H1 (cell line): ENCODE measurements at regions not wholly inside any gene's neighbourhood (a gene's known extent, or its start where the extent isn't known, plus 50 kb on each side); places are given as distances from the start of the nearest gene placed in this dataset.

Source experiments
- CTCF ChIA-PET: fragments of 300-600 bp; sonication (Branson Sonifier 250); formaldehyde crosslinking; loops from one replicate; lab custom pipeline; 2021; ENCODE audit not compliant: partially characterized antibody; lab: Charles Lee
- POLR2A ChIA-PET: fragments of 300-600 bp; sonication (Branson Sonifier 250); formaldehyde crosslinking; loops from one replicate; lab custom pipeline; 2021; ENCODE audit warnings: inconsistent platforms; ENCODE audit not compliant: partially characterized antibody; lab: Charles Lee
- DNase-seq, 2 experiments: peaks; one replicate each; pipeline versions ENCODE4 v3.0.0 to v3.0.0-alpha.2; 2010 to 2022; ENCODE audit warnings: low spot score in 2 of 2, low read depth in 1 of 2, mixed read lengths in 1 of 2
- FAIRE-seq: peaks from 2 replicates; lab custom pipeline; 2011; peaks lifted over from hg19 to GRCh38; lab: Jason Lieb, UNC
- H2AFZ ChIP-seq: 2 replicates; pipeline ENCODE4 v1.8.1; 2012; ENCODE audit warnings: low read length, inconsistent platforms
- H2AK5ac ChIP-seq: 2 replicates; pipeline ENCODE4 v1.6.1; 2013; ENCODE audit warnings: low read depth, low read length
- H2BK120ac ChIP-seq: replicated peaks from 2 replicates; pipeline ENCODE3; 2013; ENCODE audit warnings: low read depth, low read length, inconsistent platforms
- H2BK12ac ChIP-seq: 2 replicates; pipeline ENCODE4 v1.6.1; 2013; ENCODE audit warnings: low read depth, low read length
- H2BK15ac ChIP-seq: 2 replicates; pipeline ENCODE4 v1.6.1; 2013; ENCODE audit warnings: low read length
- H2BK20ac ChIP-seq: 2 replicates; pipeline ENCODE4 v1.6.1; 2013; ENCODE audit warnings: low read length
- H2BK5ac ChIP-seq: 2 replicates; pipeline ENCODE4 v1.6.1; 2013; ENCODE audit warnings: low read depth, low read length
- H3K14ac ChIP-seq: 2 replicates; pipeline ENCODE4 v1.6.1; 2013; ENCODE audit warnings: inconsistent platforms; ENCODE audit not compliant: insufficient read length
- H3K18ac ChIP-seq: 2 replicates; pipeline ENCODE4 v1.6.1; 2013; ENCODE audit warnings: low read length; ENCODE audit errors: extremely low read depth
- H3K23ac ChIP-seq: 2 replicates; pipeline ENCODE4 v1.6.1; 2013; ENCODE audit warnings: inconsistent platforms; ENCODE audit not compliant: insufficient read length
- H3K23me2 ChIP-seq: 2 replicates; pipeline ENCODE4 v1.6.1; 2013; ENCODE audit warnings: low read depth, low read length
- H3K27ac ChIP-seq: 2 replicates; pipeline ENCODE4 v1.6.1; 2011; ENCODE audit warnings: low read depth, low read length, inconsistent platforms
- H3K27me3 ChIP-seq, 4 experiments: replicated peaks in 1 of 4; 1 replicate in 1 of 4; 2 replicates in 3 of 4; pipeline versions ENCODE4 v1.6.1 to v1.8.1; 2011 to 2013; ENCODE audit warnings: low read length in 3 of 4, mild to moderate bottlenecking in 3 of 4, inconsistent platforms in 2 of 4, mixed read lengths in 2 of 4, moderate library complexity in 1 of 4; ENCODE audit not compliant: control insufficient read depth in 3 of 4, insufficient read depth in 3 of 4; ENCODE audit errors: extremely low read depth in 1 of 4
- H3K36me3 ChIP-seq, 4 experiments: 2 replicates each; pipeline versions ENCODE4 v1.6.1 to v1.8.1; 2011 to 2013; ENCODE audit warnings: mild to moderate bottlenecking in 4 of 4, low read length in 3 of 4, moderate library complexity in 2 of 4, control low read depth in 1 of 4, inconsistent platforms in 1 of 4; ENCODE audit not compliant: insufficient read depth in 4 of 4, control insufficient read depth in 2 of 4
- H3K4ac ChIP-seq: replicated peaks from 2 replicates; pipeline ENCODE3; 2013; ENCODE audit warnings: low read length, low read depth, mixed read lengths, inconsistent platforms; ENCODE audit not compliant: insufficient read length
- H3K4me1 ChIP-seq, 4 experiments: replicated peaks in 1 of 4; 1 replicate in 1 of 4; 2 replicates in 3 of 4; pipeline versions ENCODE4 v1.6.1 to v1.8.1; 2011 to 2013; ENCODE audit warnings: low read length in 3 of 4, inconsistent platforms in 2 of 4, mixed read lengths in 1 of 4; ENCODE audit not compliant: insufficient read depth in 4 of 4, control insufficient read depth in 3 of 4
- H3K4me2 ChIP-seq, 2 experiments: 2 replicates each; pipeline versions ENCODE4 v1.6.1 to v1.8.1; 2011 to 2013; ENCODE audit warnings: low read depth in 2 of 2, low read length in 2 of 2, control low read depth in 1 of 2, inconsistent platforms in 1 of 2, mild to moderate bottlenecking in 1 of 2; ENCODE audit not compliant: insufficient read depth in 1 of 2
- H3K4me3 ChIP-seq, 4 experiments: fragments of 200-600, 300-600 bp in 1 of 4; sonication (generic), shearing (Covaris generic), sonication (Bioruptor Twin) in 1 of 4; 2 replicates each; pipeline versions ENCODE4 v1.5.1 to v1.8.1; 2011 to 2016; ENCODE audit warnings: low read length in 4 of 4, low read depth in 3 of 4, control low read depth in 2 of 4, inconsistent platforms in 2 of 4, mild to moderate bottlenecking in 2 of 4, mixed read lengths in 1 of 4, moderate library complexity in 1 of 4; ENCODE audit not compliant: insufficient read depth in 2 of 4; ENCODE audit errors: extremely low read depth in 1 of 4
- H3K56ac ChIP-seq: replicated peaks from 2 replicates; pipeline ENCODE3; 2013; ENCODE audit warnings: low read depth, mild to moderate bottlenecking, mixed read lengths, low read length, inconsistent platforms; ENCODE audit not compliant: insufficient read length
- H3K79me1 ChIP-seq: 2 replicates; pipeline ENCODE4 v1.6.1; 2013; ENCODE audit warnings: low read depth, low read length, control low read depth
- H3K79me2 ChIP-seq, 2 experiments: 2 replicates each; pipeline versions ENCODE4 v1.6.1 to v1.8.1; 2012 to 2013; ENCODE audit warnings: low read length in 2 of 2, mild to moderate bottlenecking in 2 of 2, inconsistent platforms in 1 of 2; ENCODE audit not compliant: insufficient read depth in 2 of 2, control insufficient read depth in 1 of 2
- H3K9ac ChIP-seq, 4 experiments: replicated peaks in 1 of 4; 1 replicate in 1 of 4; 2 replicates in 3 of 4; pipeline versions ENCODE4 v1.6.1 to v1.8.1; 2011 to 2013; ENCODE audit warnings: low read depth in 3 of 4, low read length in 3 of 4, control low read depth in 2 of 4, mild to moderate bottlenecking in 2 of 4, moderate library complexity in 2 of 4, inconsistent platforms in 1 of 4; ENCODE audit errors: extremely low read depth in 1 of 4
- H3K9me3 ChIP-seq, 2 experiments: 2 replicates each; pipeline versions ENCODE4 v1.6.1 to v1.8.1; 2012 to 2013; ENCODE audit warnings: mild to moderate bottlenecking in 2 of 2, moderate library complexity in 2 of 2, control low read depth in 1 of 2, inconsistent platforms in 1 of 2, low read depth in 1 of 2, low read length in 1 of 2, mixed read lengths in 1 of 2; ENCODE audit not compliant: insufficient read depth in 2 of 2
- H4K20me1 ChIP-seq, 2 experiments: replicated peaks in 1 of 2; 2 replicates each; pipeline versions ENCODE3 to v1.8.1; 2011 to 2013; ENCODE audit warnings: inconsistent platforms in 2 of 2, low read length in 2 of 2, mild to moderate bottlenecking in 1 of 2; ENCODE audit not compliant: insufficient read depth in 2 of 2, control insufficient read depth in 1 of 2
- H4K5ac ChIP-seq: 2 replicates; pipeline ENCODE4 v1.6.1; 2013; ENCODE audit warnings: low read length, low read depth, mixed read lengths, inconsistent platforms; ENCODE audit not compliant: insufficient read length
- H4K8ac ChIP-seq: 2 replicates; pipeline ENCODE4 v1.8.0; 2013; ENCODE audit warnings: mild to moderate bottlenecking, moderate library complexity, low read length, inconsistent platforms; ENCODE audit not compliant: insufficient read depth; ENCODE audit errors: extremely low read depth
- H4K91ac ChIP-seq: replicated peaks from 2 replicates; pipeline ENCODE3; 2013; ENCODE audit warnings: low read length, mixed read lengths, inconsistent platforms; ENCODE audit not compliant: insufficient read length
- ATF3 ChIP-seq: IDR thresholded peaks from 2 replicates; pipeline ENCODE4 v1.6.1; 2011; ENCODE audit warnings: low read depth, mild to moderate bottlenecking, low read length; ENCODE audit not compliant: insufficient read depth
- CBX5 ChIP-seq: fragments of 300-800, 300-1000 bp; sonication (generic); IDR thresholded peaks from 2 replicates; pipeline ENCODE4 v1.7.1; 2016; ENCODE audit warnings: antibody characterized with exemption, low read length, low read depth
- CHD1 ChIP-seq: IDR thresholded peaks from 2 replicates; pipeline ENCODE4 v1.6.1; 2012; ENCODE audit warnings: low read depth, low read length, improper control_type of control experiment
- CHD2 ChIP-seq: IDR thresholded peaks from 2 replicates; pipeline ENCODE4 v1.6.1; 2012; ENCODE audit warnings: low read length, improper control_type of control experiment
- EP300 ChIP-seq, 2 experiments: IDR thresholded peaks; 1 replicate in 1 of 2; 2 replicates in 1 of 2; pipeline ENCODE4 v1.6.1; 2011 to 2012; ENCODE audit warnings: low read depth in 2 of 2, low read length in 2 of 2, mild to moderate bottlenecking in 2 of 2, borderline replicate concordance in 1 of 2, inconsistent platforms in 1 of 2, moderate library complexity in 1 of 2
- EZH2 ChIP-seq: fragments of 200-600 bp; sonication (generic); IDR thresholded peaks from 2 replicates; pipeline ENCODE4 v1.7.1; 2012; ENCODE audit warnings: low read depth, mild to moderate bottlenecking, moderate library complexity, low read length, inconsistent platforms; ENCODE audit not compliant: severe bottlenecking
- GTF2F1 ChIP-seq: IDR thresholded peaks from 2 replicates; pipeline ENCODE4 v1.6.1; 2012; ENCODE audit warnings: low read depth, low read length, improper control_type of control experiment, borderline replicate concordance
- HDAC6 ChIP-seq: IDR thresholded peaks from one replicate; pipeline ENCODE4 v1.7.1; 2012; ENCODE audit warnings: low read depth, mild to moderate bottlenecking, inconsistent platforms, low read length, moderate library complexity
- KDM1A ChIP-seq: fragments of 200-600, 300-600 bp; sonication (generic); IDR thresholded peaks from 2 replicates; pipeline ENCODE4 v1.7.1; 2016; ENCODE audit warnings: mild to moderate bottlenecking, low read length, borderline replicate concordance
- KDM4A ChIP-seq: IDR thresholded peaks from one replicate; pipeline ENCODE4 v1.7.1; 2012; ENCODE audit warnings: low read depth, mild to moderate bottlenecking, moderate library complexity, low read length, inconsistent platforms; ENCODE audit not compliant: severe bottlenecking
- KDM5A ChIP-seq: fragments of 200-600 bp; IDR thresholded peaks from 2 replicates; pipeline ENCODE4 v1.7.1; 2012; ENCODE audit warnings: mild to moderate bottlenecking, low read length, inconsistent platforms, mixed read lengths
- SIX5 ChIP-seq: IDR thresholded peaks from 2 replicates; pipeline ENCODE4 v1.6.1; 2011; ENCODE audit warnings: mild to moderate bottlenecking, low read depth, low read length
- TAF1 ChIP-seq: IDR thresholded peaks from 2 replicates; pipeline ENCODE4 v1.6.1; 2011; ENCODE audit warnings: mild to moderate bottlenecking, low read depth, low read length
- TBP ChIP-seq: IDR thresholded peaks from 2 replicates; pipeline ENCODE4 v1.6.1; 2011; ENCODE audit warnings: low read depth, low read length, improper control_type of control experiment
- TEAD4 ChIP-seq: IDR thresholded peaks from 2 replicates; pipeline ENCODE4 v1.6.1; 2012; ENCODE audit warnings: low read depth, low read length, inconsistent platforms, mixed read lengths
- WGBS, 2 experiments: shearing (Covaris generic) in 1 of 2; methylation state at CpG; one replicate each; pipeline versions ENCODE4 v1.1.6 to v1.1.7; 2013 to 2015; ENCODE audit warnings: low lambda C conversion rate in 2 of 2, mixed read lengths in 2 of 2, inconsistent platforms in 1 of 2, low coverage in 1 of 2, missing lambda C conversion rate in 1 of 2; ENCODE audit not compliant: insufficient replicate concordance in 2 of 2, insufficient coverage in 1 of 2, insufficient read length in 1 of 2; ENCODE audit errors: extremely low coverage in 1 of 2, missing lambda C conversion rate in 1 of 2; 5-methylcytosine and 5-hydroxymethylcytosine counted together

GRCh38 chr3:194275291-194275690 is 75.8 kb downstream of the CPN2 start:
- Histone ChIP-seq H2BK120ac (no peak overlapping the region), H4K91ac (peak overlapping the region; percentile 45), H3K23ac (no peak overlapping the region), H4K8ac (no peak overlapping the region), H3K4me1 (peaks cover 0 to 23% (median 10%) of the 10 kb centered on the region in 4 experiments; a peak in 5 of 7 replicates), H3K4me2 (no peak overlapping the region), H2AFZ (no peak overlapping the region), H3K79me1 (no peaks in the 10 kb centered on the region), H2BK20ac (peak overlapping the region; percentile 55), H3K56ac (no peak overlapping the region), H3K9ac (no peak overlapping the region), H3K27me3 (no peaks in the 10 kb centered on the region; a peak in 1 of 7 replicates), H3K4me3 (no peak overlapping the region), H4K5ac (no peak overlapping the region), H3K9me3 (no peaks in the 10 kb centered on the region), H2BK15ac (peak overlapping the region; percentile 90), H3K79me2 (no peaks in the 10 kb centered on the region), H3K27ac (no peak overlapping the region), H3K18ac (no peak overlapping the region; the same call in none of the 2 replicates), H3K36me3 (no peaks in the 10 kb centered on the region), H3K4ac (no peak overlapping the region), H4K20me1 (no peaks in the 10 kb centered on the region), H2BK5ac (peak overlapping the region; percentile 68; the same call in 1 of the 2 replicates), H3K14ac (no peak overlapping the region), H2BK12ac (peak overlapping the region; percentile 92; the same call in 1 of the 2 replicates), H2AK5ac (peak overlapping the region; percentile 26), H3K23me2 (no peaks in the 10 kb centered on the region)
- POLR2A ChIA-PET: no interaction called here
- 86% methylated on average over 8 of the region's 8 CpGs; no CpG with 5 or more reads in 1 of the 2 experiments for WGBS, 2 experiments
- DNase-seq (no peak), FAIRE-seq (no peak)
- CTCF ChIA-PET: interaction anchor here (0.7 to 2.2 kb wide), 6 partner anchors 9 to 39 kb away, joined by 3 to 8 read pairs (median 4); no protein-coding TSS in a partner anchor
- TF ChIP-seq CBX5 (no peak), KDM1A (no peak), TAF1 (no peak), SIX5 (no peak), TBP (no peak), HDAC6 (no peak), CHD1 (no peak), EP300 (IDR thresholded peaks at IDR 0.05; ENCODE audit: borderline replicate concordance in 1 of 2, low read depth in 2 of 2, low read length in 2 of 2) (no peak), KDM5A (no peak), ATF3 (no peak), TEAD4 (no peak), CHD2 (no peak), KDM4A (no peak), GTF2F1 (no peak), EZH2 (no peak)
